ENCODE measurements at regions not wholly inside any gene's neighbourhood (a gene's known extent, or its start where the extent isn't known, plus 50 kb on each side); places are given as distances from the start of the nearest gene placed in this dataset.

- no peak for TF ChIP-seq CTCF (IDR thresholded peaks at IDR 0.05; ENCODE audit: low read depth, low read length)
- no peak for DNase-seq
- Histone ChIP-seq H3K27me3 (no peaks in the 10 kb centered on the region), H3K36me3 (no peaks in the 10 kb centered on the region), H3K9me3 (no peaks in the 10 kb centered on the region), H3K4me3 (ENCODE audit: low read depth, low read length) (no peak overlapping the region), H3K4me1 (no peaks in the 10 kb centered on the region)
These were observed 277.7 kb downstream of the UTP18 start for GRCh38 chr17:51537996-51538550.

- H3K4me1 ChIP-seq, result no peaks in the 10 kb centered on the region
- no peak for DNase-seq
These were observed 279.8 kb downstream of the UTP18 start for GRCh38 chr17:51540151-51540550.

GRCh38 chr17:51541215-51541614 lies 280.9 kb downstream of the UTP18 start:
- no peak for DNase-seq
- no peak overlapping the region for H3K4me3 ChIP-seq (ENCODE audit: low read depth, low read length)
- H3K27me3 ChIP-seq, result no peaks in the 10 kb centered on the region
- TF ChIP-seq CTCF (IDR thresholded peaks at IDR 0.05; ENCODE audit: low read depth, low read length), result no peak
- no peaks in the 10 kb centered on the region for H3K9me3 ChIP-seq
- no peaks in the 10 kb centered on the region for H3K36me3 ChIP-seq
- no peaks in the 10 kb centered on the region for H3K4me1 ChIP-seq

More at GRCh38 chr17:51540151-51540550, 279.8 kb downstream of the UTP18 start:
- Histone ChIP-seq H3K36me3 (no peaks in the 10 kb centered on the region), H3K4me3 (ENCODE audit: low read depth, low read length) (no peak overlapping the region), H3K27me3 (no peaks in the 10 kb centered on the region), H3K9me3 (no peaks in the 10 kb centered on the region)
- TF ChIP-seq CTCF (IDR thresholded peaks at IDR 0.05; ENCODE audit: low read depth, low read length), result peak; percentile 44

GRCh38 chr17:51546114-51546513 lies 285.8 kb downstream of the UTP18 start:
- Histone ChIP-seq H3K4me1 (no peaks in the 10 kb centered on the region), H3K27me3 (no peaks in the 10 kb centered on the region), H3K36me3 (no peaks in the 10 kb centered on the region), H3K4me3 (ENCODE audit: low read depth, low read length) (no peak overlapping the region), H3K9me3 (no peaks in the 10 kb centered on the region)
- no peak for TF ChIP-seq CTCF (IDR thresholded peaks at IDR 0.05; ENCODE audit: low read depth, low read length)
- no peak for DNase-seq

- no peaks in the 10 kb centered on the region for H3K27me3 ChIP-seq
- TF ChIP-seq CTCF (IDR thresholded peaks at IDR 0.05; ENCODE audit: low read depth, low read length), result no peak
- no peaks in the 10 kb centered on the region for H3K36me3 ChIP-seq
- H3K4me3 ChIP-seq (ENCODE audit: low read depth, low read length), result no peak overlapping the region
- DNase-seq, result no peak
- no peaks in the 10 kb centered on the region for H3K4me1 ChIP-seq
- H3K9me3 ChIP-seq, result no peaks in the 10 kb centered on the region
These were observed 287.8 kb downstream of the UTP18 start for GRCh38 chr17:51548125-51548524.

- Histone ChIP-seq H3K27me3 (no peaks in the 10 kb centered on the region), H3K36me3 (no peaks in the 10 kb centered on the region), H3K4me3 (ENCODE audit: low read depth, low read length) (no peak overlapping the region), H3K4me1 (no peaks in the 10 kb centered on the region), H3K9me3 (no peaks in the 10 kb centered on the region)
- TF ChIP-seq CTCF (IDR thresholded peaks at IDR 0.05; ENCODE audit: low read depth, low read length), result no peak
- DNase-seq, result no peak
These were observed 294.8 kb downstream of the UTP18 start for GRCh38 chr17:51555153-51555552.

Data from BE2C (cell line).